Endothelial cell (in vitro differentiated cells): ENCODE measurements at regions not wholly inside any gene's neighbourhood (a gene's known extent, or its start where the extent isn't known, plus 50 kb on each side); places are given as distances from the start of the nearest gene placed in this dataset.

ENCODE experiments used
- DNase-seq: peaks from one replicate; pipeline ENCODE4 v3.0.0; 2021; ENCODE audit warnings: low spot score
- H3K27ac Mint-ChIP-seq: one replicate; pipeline ENCODE4 v1.8.0; 2021; ENCODE audit warnings: mixed read lengths, inconsistent platforms; ENCODE audit not compliant: unreplicated experiment
- H3K27me3 Mint-ChIP-seq: one replicate; pipeline ENCODE4 v1.8.0; 2021; ENCODE audit warnings: mild to moderate bottlenecking, moderate library complexity, mixed read lengths, inconsistent platforms; ENCODE audit not compliant: unreplicated experiment
- H3K36me3 Mint-ChIP-seq: one replicate; pipeline ENCODE4 v1.8.0; 2021; ENCODE audit warnings: mild to moderate bottlenecking, low read depth, mixed read lengths, inconsistent platforms; ENCODE audit not compliant: unreplicated experiment
- H3K4me1 Mint-ChIP-seq: one replicate; pipeline ENCODE4 v1.8.0; 2021; ENCODE audit warnings: mild to moderate bottlenecking, mixed read lengths, inconsistent platforms; ENCODE audit not compliant: unreplicated experiment
- H3K4me3 Mint-ChIP-seq: one replicate; pipeline ENCODE4 v1.8.0; 2021; ENCODE audit warnings: mild to moderate bottlenecking, mixed read lengths, inconsistent platforms; ENCODE audit not compliant: unreplicated experiment
- H3K9me3 Mint-ChIP-seq: one replicate; pipeline ENCODE4 v1.8.0; 2021; ENCODE audit warnings: mixed read lengths, inconsistent platforms; ENCODE audit not compliant: unreplicated experiment
- TF ChIP-seq, protein P1 (sequence below): fragments of 200-600 bp; sonication (generic); IDR thresholded peaks from one replicate; pipeline ENCODE4 v1.5.0; 2021; ENCODE audit warnings: antibody characterized with exemption; ENCODE audit not compliant: unreplicated experiment

DNA sequence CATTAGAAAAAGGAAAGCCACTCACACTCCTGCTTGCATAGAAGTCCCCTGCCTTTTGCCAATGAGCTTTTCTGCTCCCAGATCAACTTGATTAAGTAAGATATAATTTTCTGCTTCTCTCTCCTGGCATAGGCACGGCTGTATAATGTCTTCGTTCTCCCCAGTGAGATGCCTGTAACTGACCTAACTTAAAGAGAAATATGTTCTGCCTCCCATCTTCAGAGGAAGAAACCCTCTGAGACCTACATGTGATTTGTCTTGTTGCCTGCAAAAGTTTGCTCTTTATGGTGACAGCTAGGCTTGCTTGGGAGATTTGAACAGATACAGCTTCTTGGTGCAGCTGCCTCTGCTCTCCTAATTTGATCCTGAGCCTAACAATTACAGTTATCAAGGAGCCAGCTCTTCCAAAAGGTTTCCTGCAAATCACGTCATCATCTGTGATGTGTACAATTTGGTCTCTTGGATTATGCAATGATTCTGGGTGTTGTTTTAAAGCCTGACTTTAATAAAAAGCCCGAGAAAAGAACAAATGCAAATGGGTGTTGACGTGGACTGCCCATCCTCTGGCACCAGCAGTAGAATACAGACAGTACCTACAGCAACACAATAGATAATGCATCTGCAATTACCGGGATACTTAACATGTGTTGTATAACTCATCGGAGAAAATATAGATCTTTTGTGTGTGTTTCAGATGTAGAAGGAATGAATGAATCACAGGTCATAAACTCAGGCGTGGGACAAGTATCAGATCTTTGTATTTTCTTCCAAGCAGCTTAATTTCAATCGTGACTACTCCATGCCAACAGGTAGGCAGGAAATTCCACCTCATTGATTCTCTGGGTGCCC, 76.2 kb upstream of the KAZN start:
- Mint-ChIP-seq H3K36me3 (no peaks in the 10 kb centered on the region), H3K27me3 (peaks cover 2% of the 10 kb centered on the region), H3K4me1 (peaks cover 4% of the 10 kb centered on the region), H3K4me3 (no peak overlapping the region), H3K9me3 (no peaks in the 10 kb centered on the region), H3K27ac (no peak overlapping the region)
- TF ChIP-seq, protein P1, sequence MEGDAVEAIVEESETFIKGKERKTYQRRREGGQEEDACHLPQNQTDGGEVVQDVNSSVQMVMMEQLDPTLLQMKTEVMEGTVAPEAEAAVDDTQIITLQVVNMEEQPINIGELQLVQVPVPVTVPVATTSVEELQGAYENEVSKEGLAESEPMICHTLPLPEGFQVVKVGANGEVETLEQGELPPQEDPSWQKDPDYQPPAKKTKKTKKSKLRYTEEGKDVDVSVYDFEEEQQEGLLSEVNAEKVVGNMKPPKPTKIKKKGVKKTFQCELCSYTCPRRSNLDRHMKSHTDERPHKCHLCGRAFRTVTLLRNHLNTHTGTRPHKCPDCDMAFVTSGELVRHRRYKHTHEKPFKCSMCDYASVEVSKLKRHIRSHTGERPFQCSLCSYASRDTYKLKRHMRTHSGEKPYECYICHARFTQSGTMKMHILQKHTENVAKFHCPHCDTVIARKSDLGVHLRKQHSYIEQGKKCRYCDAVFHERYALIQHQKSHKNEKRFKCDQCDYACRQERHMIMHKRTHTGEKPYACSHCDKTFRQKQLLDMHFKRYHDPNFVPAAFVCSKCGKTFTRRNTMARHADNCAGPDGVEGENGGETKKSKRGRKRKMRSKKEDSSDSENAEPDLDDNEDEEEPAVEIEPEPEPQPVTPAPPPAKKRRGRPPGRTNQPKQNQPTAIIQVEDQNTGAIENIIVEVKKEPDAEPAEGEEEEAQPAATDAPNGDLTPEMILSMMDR, result no peak
- DNase-seq, result no peak

GRCh38 chr1:14522926-14523241, 75.6 kb upstream of the KAZN start:
- no peaks in the 10 kb centered on the region for H3K9me3 Mint-ChIP-seq
- no peak overlapping the region for H3K4me3 Mint-ChIP-seq
- H3K36me3 Mint-ChIP-seq, result no peaks in the 10 kb centered on the region
- DNase-seq, result no peak
- no peak overlapping the region for H3K27ac Mint-ChIP-seq
- TF ChIP-seq, protein P1, result no peak
- peaks cover 2% of the 10 kb centered on the region for H3K27me3 Mint-ChIP-seq
- H3K4me1 Mint-ChIP-seq, result peaks cover 4% of the 10 kb centered on the region

- Mint-ChIP-seq H3K4me3 (no peak overlapping the region), H3K4me1 (peaks cover 2% of the 10 kb centered on the region), H3K36me3 (no peaks in the 10 kb centered on the region), H3K9me3 (no peaks in the 10 kb centered on the region), H3K27me3 (peaks cover 2% of the 10 kb centered on the region), H3K27ac (no peak overlapping the region)
- TF ChIP-seq, protein P1, result no peak
- no peak for DNase-seq
Observed at GRCh38 chr1:14524826-14525636, 73.5 kb upstream of the KAZN start.

GRCh38 chr1:14529475-14529874, 69.0 kb upstream of the KAZN start:
- H3K27me3 Mint-ChIP-seq, result peaks cover 2% of the 10 kb centered on the region
- peaks cover 2% of the 10 kb centered on the region for H3K4me1 Mint-ChIP-seq
- H3K9me3 Mint-ChIP-seq, result no peaks in the 10 kb centered on the region
- H3K27ac Mint-ChIP-seq, result no peak overlapping the region
- H3K36me3 Mint-ChIP-seq, result no peaks in the 10 kb centered on the region
- H3K4me3 Mint-ChIP-seq, result no peak overlapping the region
- TF ChIP-seq, protein P1, result no peak
- no peak for DNase-seq

GRCh38 chr1:14531519-14531918, 67.0 kb upstream of the KAZN start:
- no peak overlapping the region for H3K27ac Mint-ChIP-seq
- H3K4me3 Mint-ChIP-seq, result no peak overlapping the region
- H3K4me1 Mint-ChIP-seq, result peaks cover 2% of the 10 kb centered on the region
- peaks cover 2% of the 10 kb centered on the region for H3K27me3 Mint-ChIP-seq
- no peak for DNase-seq
- TF ChIP-seq, protein P1, result no peak
- no peaks in the 10 kb centered on the region for H3K36me3 Mint-ChIP-seq
- H3K9me3 Mint-ChIP-seq, result no peaks in the 10 kb centered on the region
